GM12878 (cell line): ENCODE measurements at regions not wholly inside any gene's neighbourhood (a gene's known extent, or its start where the extent isn't known, plus 50 kb on each side); places are given as distances from the start of the nearest gene placed in this dataset.
"Not testable (repeated sequence)": the region's sequence is repeated elsewhere in the genome, so short reads cannot be mapped to it uniquely, and the experiment has no call there.

Experiments
- ATAC-seq: fragments of 200-7000 bp; cut with Tn5 transposase; 3 replicates; pipeline ENCODE4 v1.9.1; 2020; ENCODE audit warnings: mild to moderate bottlenecking, moderate library complexity
- BruUV-seq: library from RNA; stranded (reverse); fragments of 400-500 nt; replicated peaks from 2 replicates; lab custom pipeline; 2021; lab: Mats Ljungman, UMichigan
- CTCF ChIA-PET: fragments of 300-600 bp; sonication (Branson Sonifier 250); formaldehyde crosslinking; extraction: SDS; loops from one replicate; lab custom pipeline; 2021; ENCODE audit warnings: inconsistent platforms; lab: Yijun Ruan, JAX
- POLR2A ChIA-PET: fragments of 350-600 bp; formaldehyde crosslinking; extraction: SDS; loops from one replicate; lab custom pipeline; 2021; ENCODE audit warnings: inconsistent platforms; lab: Charles Lee
- RAD21 ChIA-PET: fragments of 300-600 bp; sonication (Branson Sonifier 250); formaldehyde crosslinking; loops from one replicate; lab custom pipeline; 2023; ENCODE audit warnings: antibody characterized with exemption; ENCODE audit not compliant: unreplicated experiment; lab: Charles Lee
- SMC1A ChIA-PET: fragments of 300-600 bp; sonication (Branson Sonifier 250); formaldehyde crosslinking; loops from one replicate; lab custom pipeline; 2023; ENCODE audit not compliant: unreplicated experiment, uncharacterized antibody; lab: Charles Lee
- DNase-seq: peaks from one replicate; pipeline ENCODE4 v3.0.0-alpha.2; 2011; ENCODE audit warnings: low read depth, low spot score
- FAIRE-seq: peaks from 3 replicates; lab custom pipeline; 2011; peaks lifted over from hg19 to GRCh38; lab: Jason Lieb, UNC
- H2AFZ ChIP-seq: 2 replicates; pipeline ENCODE4 v1.6.0; 2011; ENCODE audit warnings: low read depth, low read length, control low read depth; ENCODE audit not compliant: control insufficient read depth
- H3K27ac ChIP-seq: 2 replicates; pipeline ENCODE4 v1.5.1; 2011; ENCODE audit warnings: control low read depth; ENCODE audit not compliant: control insufficient read depth, insufficient read depth
- H3K27me3 ChIP-seq, 2 experiments: replicated peaks in 1 of 2; 2 replicates each; pipeline versions ENCODE4 v1.6.0 to v1.6.1; 2011; ENCODE audit warnings: low read length in 1 of 2; ENCODE audit not compliant: control insufficient read depth in 2 of 2, insufficient read depth in 2 of 2
- H3K36me3 ChIP-seq, 2 experiments: 2 replicates each; pipeline ENCODE4 v1.5.1; 2011; ENCODE audit warnings: low read length in 1 of 2; ENCODE audit not compliant: control insufficient read depth in 2 of 2, insufficient read depth in 2 of 2
- H3K4me1 ChIP-seq: 2 replicates; pipeline ENCODE4 v1.6.1; 2011; ENCODE audit warnings: mild to moderate bottlenecking, low read length, moderate library complexity, mixed read lengths; ENCODE audit not compliant: control insufficient read depth, insufficient read depth
- H3K4me2 ChIP-seq: 2 replicates; pipeline ENCODE4 v1.6.0; 2011; ENCODE audit warnings: control low read depth; ENCODE audit not compliant: control insufficient read depth, insufficient read depth
- H3K4me3 ChIP-seq: fragments of 200-600 bp; sonication (generic); 2 replicates; pipeline ENCODE4 v1.5.1; 2016
- H3K79me2 ChIP-seq: 2 replicates; pipeline ENCODE4 v1.6.0; 2011; ENCODE audit warnings: low read length; ENCODE audit not compliant: control insufficient read depth, insufficient read depth
- H3K9ac ChIP-seq: 2 replicates; pipeline ENCODE4 v1.8.0; 2011; ENCODE audit warnings: low read length, control low read depth, mixed read lengths; ENCODE audit not compliant: control insufficient read depth, insufficient read depth
- H3K9me3 ChIP-seq: replicated peaks from 3 replicates; pipeline ENCODE4 v1.5.1; 2011; ENCODE audit warnings: mild to moderate bottlenecking, low read length; ENCODE audit not compliant: control insufficient read depth, insufficient read depth
- H4K20me1 ChIP-seq: 2 replicates; pipeline ENCODE4 v1.6.0; 2011; ENCODE audit not compliant: control insufficient read depth, insufficient read depth
- MYC ChIP-seq: IDR thresholded peaks from 2 replicates; pipeline ENCODE4 v1.6.1; 2011; ENCODE audit warnings: mild to moderate bottlenecking, low read length, moderate library complexity, inconsistent platforms; ENCODE audit not compliant: insufficient read depth, insufficient replicate concordance, insufficient read length, severe bottlenecking
- PAX8 ChIP-seq: fragments of 450-650 bp; IDR thresholded peaks from 2 replicates; pipeline ENCODE4 v1.6.1; 2017; ENCODE audit warnings: mild to moderate bottlenecking, moderate library complexity
- SREBF1 ChIP-seq: IDR thresholded peaks from 2 replicates; pipeline ENCODE4 v1.6.1; 2012; ENCODE audit warnings: mild to moderate bottlenecking, low read length
- ZNF274 ChIP-seq: IDR thresholded peaks from one replicate; pipeline ENCODE4 v1.8.0; 2011; ENCODE audit not compliant: insufficient read length, insufficient read depth
- ZNF384 ChIP-seq: IDR thresholded peaks from 2 replicates; pipeline ENCODE4 v1.6.1; 2012; ENCODE audit warnings: low read depth, mild to moderate bottlenecking, low read length, improper control_type of control experiment, borderline replicate concordance
- WGBS: methylation state at CpG from one replicate; pipeline ENCODE4 v1.1.6; 2016; ENCODE audit warnings: low lambda C conversion rate; ENCODE audit not compliant: insufficient replicate concordance, insufficient coverage; ENCODE audit errors: missing lambda C conversion rate; 5-methylcytosine and 5-hydroxymethylcytosine counted together
- in situ Hi-C: fragments of 300-500 bp; cut with MboI; formaldehyde crosslinking; loops from 9 replicates; pipeline ENCODE4 v1.14.3; 2018; ENCODE audit warnings: mixed read lengths
- intact Hi-C: fragments of 100-400 bp; cut with micrococcal nuclease; formaldehyde crosslinking; loops from one replicate; pipeline ENCODE4 v1.14.2; 2022; ENCODE audit not compliant: unreplicated experiment
- TF ChIP-seq, protein P1 (sequence below): fragments of 450-650 bp; formaldehyde crosslinking; IDR thresholded peaks from 2 replicates; pipeline ENCODE4 v1.4.0; 2020; ENCODE audit warnings: mild to moderate bottlenecking, moderate library complexity

DNA sequence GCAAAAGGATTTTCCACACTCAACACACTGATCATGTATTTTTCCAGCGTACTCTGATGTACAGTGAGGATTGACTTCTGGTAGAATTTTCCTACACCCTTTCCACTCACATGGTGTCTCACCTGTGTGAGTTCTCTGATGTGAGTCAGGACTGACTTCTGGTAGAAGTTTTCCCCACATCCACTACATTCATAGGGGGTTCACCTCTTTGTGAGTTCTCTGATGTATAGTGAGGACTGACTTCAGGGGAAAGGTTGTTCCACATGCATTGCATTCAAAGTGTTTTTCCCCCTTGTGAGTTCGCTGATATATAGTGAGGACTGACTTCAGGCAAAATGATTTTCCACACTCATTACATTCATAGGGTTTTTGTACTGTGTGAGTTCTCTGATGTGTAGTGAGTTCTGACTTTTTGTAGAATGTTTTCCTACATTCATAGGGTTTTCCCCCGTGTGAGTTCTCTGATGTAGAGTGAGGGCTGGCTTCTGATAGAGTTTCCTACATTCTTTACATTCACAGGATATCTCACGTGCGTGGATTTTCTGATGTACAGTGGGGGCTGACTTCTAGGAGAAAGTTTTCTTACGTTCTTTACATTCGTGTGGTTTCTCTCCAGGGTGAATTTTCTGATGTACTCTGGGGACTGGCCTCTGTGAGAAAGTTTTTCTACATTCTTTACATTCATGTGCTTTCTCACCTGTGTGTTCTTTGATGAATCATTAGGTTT is 146.5 kb downstream of the GLRX3 start:
- in situ Hi-C loops (no loop called here), intact Hi-C loops (no loop called here)
- Histone ChIP-seq H2AFZ (no peak overlapping the region), H3K27ac (no peak overlapping the region), H3K36me3 (no peaks in the 10 kb centered on the region), H3K79me2 (no peaks in the 10 kb centered on the region), H4K20me1 (no peaks in the 10 kb centered on the region), H3K9ac (no peak overlapping the region), H3K4me2 (no peak overlapping the region), H3K4me3 (no peak overlapping the region), H3K9me3 (peaks cover 6% of the 10 kb centered on the region), H3K4me1 (no peaks in the 10 kb centered on the region), H3K27me3 (no peaks in the 10 kb centered on the region)
- ATAC-seq (no peak), DNase-seq (no peak), FAIRE-seq (no peak)
- 8% methylated on average over 7 of the region's 7 CpGs for WGBS
- POLR2A ChIA-PET: no interaction called here
- RAD21 ChIA-PET: no interaction called here
- CTCF ChIA-PET: no interaction called here
- BruUV-seq: no TSS peak
- SMC1A ChIA-PET: no interaction called here
- TF ChIP-seq ZNF274 (peak; percentile 64), MYC (no peak)

DNA sequence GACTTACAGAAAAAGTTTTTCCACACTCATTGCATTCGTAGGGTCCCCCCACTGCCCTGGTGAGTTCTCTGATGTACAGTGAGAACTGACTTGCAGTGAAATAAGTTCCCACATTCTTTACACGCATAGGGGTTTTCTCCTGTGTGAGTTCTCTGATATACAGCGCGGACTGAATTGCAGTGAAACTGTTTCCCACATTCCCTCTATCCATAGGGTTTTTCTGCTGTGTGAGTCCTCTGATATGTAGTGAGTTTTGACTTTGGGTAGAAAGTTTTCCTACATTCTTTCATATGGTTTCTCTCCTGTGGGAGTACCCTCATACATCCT is 147.0 kb downstream of the GLRX3 start:
- H3K4me2 ChIP-seq: no peak overlapping the region
- no peak overlapping the region for H3K9ac ChIP-seq
- H3K9me3 ChIP-seq: peaks cover 6% of the 10 kb centered on the region
- no peak for TF ChIP-seq PAX8
- TF ChIP-seq SREBF1: no peak
- TF ChIP-seq, protein P1, sequence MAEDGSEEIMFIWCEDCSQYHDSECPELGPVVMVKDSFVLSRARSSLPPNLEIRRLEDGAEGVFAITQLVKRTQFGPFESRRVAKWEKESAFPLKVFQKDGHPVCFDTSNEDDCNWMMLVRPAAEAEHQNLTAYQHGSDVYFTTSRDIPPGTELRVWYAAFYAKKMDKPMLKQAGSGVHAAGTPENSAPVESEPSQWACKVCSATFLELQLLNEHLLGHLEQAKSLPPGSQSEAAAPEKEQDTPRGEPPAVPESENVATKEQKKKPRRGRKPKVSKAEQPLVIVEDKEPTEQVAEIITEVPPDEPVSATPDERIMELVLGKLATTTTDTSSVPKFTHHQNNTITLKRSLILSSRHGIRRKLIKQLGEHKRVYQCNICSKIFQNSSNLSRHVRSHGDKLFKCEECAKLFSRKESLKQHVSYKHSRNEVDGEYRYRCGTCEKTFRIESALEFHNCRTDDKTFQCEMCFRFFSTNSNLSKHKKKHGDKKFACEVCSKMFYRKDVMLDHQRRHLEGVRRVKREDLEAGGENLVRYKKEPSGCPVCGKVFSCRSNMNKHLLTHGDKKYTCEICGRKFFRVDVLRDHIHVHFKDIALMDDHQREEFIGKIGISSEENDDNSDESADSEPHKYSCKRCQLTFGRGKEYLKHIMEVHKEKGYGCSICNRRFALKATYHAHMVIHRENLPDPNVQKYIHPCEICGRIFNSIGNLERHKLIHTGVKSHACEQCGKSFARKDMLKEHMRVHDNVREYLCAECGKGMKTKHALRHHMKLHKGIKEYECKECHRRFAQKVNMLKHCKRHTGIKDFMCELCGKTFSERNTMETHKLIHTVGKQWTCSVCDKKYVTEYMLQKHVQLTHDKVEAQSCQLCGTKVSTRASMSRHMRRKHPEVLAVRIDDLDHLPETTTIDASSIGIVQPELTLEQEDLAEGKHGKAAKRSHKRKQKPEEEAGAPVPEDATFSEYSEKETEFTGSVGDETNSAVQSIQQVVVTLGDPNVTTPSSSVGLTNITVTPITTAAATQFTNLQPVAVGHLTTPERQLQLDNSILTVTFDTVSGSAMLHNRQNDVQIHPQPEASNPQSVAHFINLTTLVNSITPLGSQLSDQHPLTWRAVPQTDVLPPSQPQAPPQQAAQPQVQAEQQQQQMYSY (CRISPR knock-in tag): no peak
- TF ChIP-seq ZNF384: no peak
- peak; percentile 53 for TF ChIP-seq ZNF274
- POLR2A ChIA-PET: no interaction called here
- H3K27me3 ChIP-seq: no peaks in the 10 kb centered on the region
- SMC1A ChIA-PET: no interaction called here
- DNase-seq (no peak), FAIRE-seq (no peak), ATAC-seq (no peak)
- no peaks in the 10 kb centered on the region for H4K20me1 ChIP-seq
- intact Hi-C loops: no loop called here
- no peaks in the 10 kb centered on the region for H3K79me2 ChIP-seq
- CTCF ChIA-PET: no interaction called here
- no peaks in the 10 kb centered on the region for H3K36me3 ChIP-seq
- no peak overlapping the region for H3K27ac ChIP-seq
- no peak overlapping the region for H2AFZ ChIP-seq
- BruUV-seq: no TSS peak
- 63% methylated on average over 4 of the region's 4 CpGs for WGBS
- in situ Hi-C loops: no loop called here
- no peaks in the 10 kb centered on the region for H3K4me1 ChIP-seq
- RAD21 ChIA-PET: no interaction called here
- H3K4me3 ChIP-seq: no peak overlapping the region

DNA sequence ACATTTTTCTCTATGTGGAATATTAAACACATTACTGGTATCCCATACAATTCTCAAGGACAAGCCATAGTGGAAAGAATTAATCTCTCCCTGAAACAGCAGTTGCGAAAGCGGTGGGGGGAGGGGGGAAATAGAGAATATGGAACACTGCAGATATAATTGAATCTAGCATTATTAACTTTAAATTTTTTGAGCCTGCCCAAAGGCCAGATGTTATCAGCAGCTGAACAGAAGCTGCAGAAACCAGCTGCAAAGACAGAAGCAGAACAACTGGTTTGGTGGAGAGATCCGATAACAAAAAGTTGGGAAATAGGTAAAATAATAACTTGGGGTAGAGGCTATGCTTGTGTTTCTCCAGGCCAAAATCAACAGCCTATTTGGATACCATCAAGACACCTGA is 159.6 kb downstream of the GLRX3 start:
- H4K20me1 ChIP-seq, H3K27me3 ChIP-seq, H3K4me1 ChIP-seq, DNase-seq, intact Hi-C loops, H3K79me2 ChIP-seq, H3K36me3 ChIP-seq, ATAC-seq, H3K9ac ChIP-seq, H3K27ac ChIP-seq, H2AFZ ChIP-seq, RAD21 ChIA-PET, H3K9me3 ChIP-seq, H3K4me3 ChIP-seq, H3K4me2 ChIP-seq, POLR2A ChIA-PET, in situ Hi-C loops, SMC1A ChIA-PET, CTCF ChIA-PET, BruUV-seq, FAIRE-seq: not testable (repeated sequence)
- 17% methylated on average over 3 of the region's 3 CpGs for WGBS
